NT2/D1 (cell line): ENCODE measurements at regions not wholly inside any gene's neighbourhood (a gene's known extent, or its start where the extent isn't known, plus 50 kb on each side); places are given as distances from the start of the nearest gene placed in this dataset.

Experiments used
- SUZ12 ChIP-seq: IDR thresholded peaks from 2 replicates; pipeline ENCODE4 v1.6.1; 2011; ENCODE audit not compliant: insufficient read length, insufficient read depth; ENCODE audit errors: extremely low read depth
- YY1 ChIP-seq: IDR thresholded peaks from 2 replicates; pipeline ENCODE4 v1.6.1; 2011; ENCODE audit not compliant: insufficient read length, insufficient read depth
- ZNF274 ChIP-seq: IDR thresholded peaks from 2 replicates; pipeline ENCODE4 v1.6.1; 2011; ENCODE audit warnings: mild to moderate bottlenecking, low read depth, low read length

DNA sequence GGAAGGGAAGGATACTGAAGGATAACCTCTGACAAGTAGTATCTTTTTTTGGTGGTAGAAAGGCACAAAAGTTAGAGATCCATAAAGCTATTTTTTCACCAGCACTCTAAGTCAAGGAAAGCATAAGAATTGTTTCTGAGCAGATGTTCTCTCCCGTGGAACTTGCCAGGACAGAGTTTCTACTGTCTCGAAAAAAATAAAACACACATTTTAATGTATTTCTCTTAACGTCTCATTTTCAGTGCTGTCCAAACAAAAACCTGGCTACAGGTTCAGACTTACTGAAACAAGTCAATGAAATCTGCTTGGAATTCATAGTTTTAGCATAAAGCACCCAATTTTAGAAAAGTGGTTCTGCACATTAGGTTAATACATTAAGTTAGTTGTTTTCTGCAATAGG, 338.3 kb downstream of the LTN1 start:
- TF ChIP-seq ZNF274 (no peak), YY1 (no peak), SUZ12 (no peak)
